ENCODE measurements at regions not wholly inside any gene's neighbourhood (a gene's known extent, or its start where the extent isn't known, plus 50 kb on each side); places are given as distances from the start of the nearest gene placed in this dataset.

GRCh38 chr5:44538797-44539601, 149.8 kb upstream of the FGF10 start:
- TF ChIP-seq, protein P1, sequence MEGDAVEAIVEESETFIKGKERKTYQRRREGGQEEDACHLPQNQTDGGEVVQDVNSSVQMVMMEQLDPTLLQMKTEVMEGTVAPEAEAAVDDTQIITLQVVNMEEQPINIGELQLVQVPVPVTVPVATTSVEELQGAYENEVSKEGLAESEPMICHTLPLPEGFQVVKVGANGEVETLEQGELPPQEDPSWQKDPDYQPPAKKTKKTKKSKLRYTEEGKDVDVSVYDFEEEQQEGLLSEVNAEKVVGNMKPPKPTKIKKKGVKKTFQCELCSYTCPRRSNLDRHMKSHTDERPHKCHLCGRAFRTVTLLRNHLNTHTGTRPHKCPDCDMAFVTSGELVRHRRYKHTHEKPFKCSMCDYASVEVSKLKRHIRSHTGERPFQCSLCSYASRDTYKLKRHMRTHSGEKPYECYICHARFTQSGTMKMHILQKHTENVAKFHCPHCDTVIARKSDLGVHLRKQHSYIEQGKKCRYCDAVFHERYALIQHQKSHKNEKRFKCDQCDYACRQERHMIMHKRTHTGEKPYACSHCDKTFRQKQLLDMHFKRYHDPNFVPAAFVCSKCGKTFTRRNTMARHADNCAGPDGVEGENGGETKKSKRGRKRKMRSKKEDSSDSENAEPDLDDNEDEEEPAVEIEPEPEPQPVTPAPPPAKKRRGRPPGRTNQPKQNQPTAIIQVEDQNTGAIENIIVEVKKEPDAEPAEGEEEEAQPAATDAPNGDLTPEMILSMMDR (IDR thresholded peaks at IDR 0.05; ENCODE audit: insufficient read depth, low read depth, low read length), result no peak
- TF ChIP-seq EZH2 (IDR thresholded peaks at IDR 0.05; ENCODE audit: insufficient read depth, low read length), result no peak

Measured in astrocyte (in vitro differentiated cells and primary cell).